ENCODE measurements at regions not wholly inside any gene's neighbourhood (a gene's known extent, or its start where the extent isn't known, plus 50 kb on each side); places are given as distances from the start of the nearest gene placed in this dataset.
"Not testable (repeated sequence)": the region's sequence is repeated elsewhere in the genome, so short reads cannot be mapped to it uniquely, and the experiment has no call there.

- DNase-seq (ENCODE audit: low read depth in 2 of 2): no peak
These were observed 1639.1 kb downstream of the SUCLG1 start for GRCh38 chr2:82819951-82820350.

GRCh38 chr2:82814146-82814545 is 1644.9 kb downstream of the SUCLG1 start:
- no peak for DNase-seq (ENCODE audit: low read depth in 2 of 2)

GRCh38 chr2:82811946-82812345 is 1647.1 kb downstream of the SUCLG1 start:
- DNase-seq (ENCODE audit: low read depth in 2 of 2): no peak

GRCh38 chr2:82803307-82803706 is 1655.8 kb downstream of the SUCLG1 start:
- no peak for DNase-seq (ENCODE audit: low read depth in 2 of 2)

DNA sequence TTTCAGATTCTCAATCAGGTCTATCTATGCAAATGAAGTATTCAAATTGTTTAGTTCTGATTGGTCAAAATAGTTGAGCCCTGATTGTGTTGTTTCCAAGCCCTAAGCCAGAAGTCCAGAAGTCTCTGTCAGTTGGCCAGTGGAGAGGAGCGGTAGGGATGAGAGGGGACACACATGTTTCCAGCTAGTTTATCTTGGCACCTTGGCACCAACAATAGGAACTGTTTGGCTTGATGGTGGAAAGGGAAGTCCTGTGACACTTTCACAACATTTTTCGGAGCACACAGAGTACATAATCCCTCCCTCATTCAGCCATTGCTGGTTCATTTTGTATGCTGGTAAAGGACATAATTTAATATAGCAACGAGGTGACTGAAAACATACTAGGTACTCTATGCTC is 1661.6 kb downstream of the SUCLG1 start:
- DNase-seq (ENCODE audit: low read depth in 2 of 2): no peak

DNA sequence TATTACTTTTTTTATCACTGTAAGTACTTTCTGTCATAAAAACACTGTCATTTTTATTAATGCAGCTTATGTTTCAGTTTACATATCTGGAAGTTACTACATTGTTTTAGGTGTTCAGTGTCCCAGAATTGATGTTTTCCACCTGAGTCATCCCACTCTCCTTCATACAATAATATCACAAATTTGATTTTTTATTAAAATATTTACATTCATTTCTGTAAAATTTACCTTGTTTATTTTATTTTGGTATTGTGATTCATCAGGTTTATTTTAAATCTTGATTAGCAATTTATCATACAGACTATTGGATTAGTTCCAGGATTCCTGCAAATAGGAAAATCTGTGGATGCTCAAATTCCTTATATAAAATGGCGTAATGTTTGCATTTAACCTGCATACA is 1662.9 kb downstream of the SUCLG1 start:
- no peak for DNase-seq (ENCODE audit: low read depth in 2 of 2)

GRCh38 chr2:82795446-82795845 is 1663.6 kb downstream of the SUCLG1 start:
- DNase-seq (ENCODE audit: low read depth in 2 of 2): no peak

DNA sequence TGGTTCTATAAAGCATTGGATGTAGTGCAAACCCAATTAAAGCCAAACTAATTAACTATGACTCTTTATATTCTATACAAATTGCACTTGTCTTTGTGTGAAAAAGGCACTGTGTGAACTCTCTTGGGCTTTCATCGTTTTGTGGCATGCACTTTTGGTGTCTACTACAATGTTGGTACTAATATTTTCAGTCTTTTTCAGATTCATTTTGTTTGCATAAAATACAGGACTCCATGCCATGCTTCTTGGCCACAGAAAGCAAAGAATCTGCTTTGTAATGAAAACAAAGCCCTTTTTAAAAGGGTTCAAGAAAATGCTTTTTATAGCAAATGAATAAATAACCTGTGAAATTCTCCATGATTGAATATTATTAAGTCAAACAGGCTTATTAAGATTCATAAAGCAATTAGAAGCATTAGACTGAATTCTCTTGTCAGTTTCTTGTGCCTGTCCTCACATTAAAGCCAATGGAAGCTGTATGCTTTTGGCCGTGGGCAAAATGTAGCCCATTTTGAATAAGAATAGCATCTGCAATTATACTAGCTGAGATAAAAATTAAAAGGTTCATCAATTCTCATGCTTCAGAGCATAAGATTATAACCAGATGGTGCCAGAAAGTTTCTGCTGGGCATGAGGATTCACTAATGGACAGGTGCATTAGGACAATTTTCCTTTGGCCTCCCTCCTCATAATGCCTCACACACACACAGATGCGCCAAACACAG is 1665.2 kb downstream of the SUCLG1 start:
- no peak for DNase-seq (ENCODE audit: low read depth in 2 of 2)

GRCh38 chr2:82792316-82792715 is 1666.8 kb downstream of the SUCLG1 start:
- DNase-seq (ENCODE audit: low read depth in 2 of 2): no peak

- DNase-seq (ENCODE audit: low read depth in 2 of 2): no peak
These were observed 1668.7 kb downstream of the SUCLG1 start for GRCh38 chr2:82790206-82791021.

- DNase-seq (ENCODE audit: low read depth in 2 of 2): no peak
These were observed 1669.3 kb downstream of the SUCLG1 start for GRCh38 chr2:82789851-82790205.

DNA sequence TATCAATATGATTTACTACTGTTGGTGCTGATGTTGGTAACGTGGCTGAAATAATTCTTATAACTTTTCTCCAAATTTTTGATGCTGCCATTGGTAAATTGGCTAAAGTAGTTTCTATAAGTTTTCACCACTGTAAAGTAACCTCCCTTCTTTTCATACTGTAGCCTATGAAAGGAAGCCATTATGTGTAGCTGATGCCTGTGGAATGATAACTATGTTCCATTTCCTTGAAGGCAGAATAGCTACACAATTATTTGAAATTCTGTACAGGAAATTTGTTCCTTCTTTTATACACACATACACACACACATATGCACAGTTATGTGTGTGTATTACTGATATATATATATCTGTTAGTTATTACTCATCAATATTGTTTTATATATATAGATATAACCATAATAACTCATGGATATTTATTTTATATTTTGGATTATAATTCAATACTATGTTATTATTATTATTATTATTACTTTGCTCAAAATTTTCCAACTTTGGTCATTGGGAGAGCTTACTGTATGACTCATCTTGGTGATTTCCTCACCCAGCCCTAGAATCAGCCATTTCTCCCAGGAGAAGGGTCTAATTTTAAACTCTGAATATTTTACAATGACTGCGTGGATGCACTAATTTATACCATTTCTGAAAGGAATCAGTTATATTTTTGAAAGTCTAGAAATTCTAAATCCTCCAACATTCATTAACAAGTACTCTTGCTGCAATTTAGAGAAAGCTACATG is 1677.7 kb downstream of the SUCLG1 start:
- DNase-seq (ENCODE audit: low read depth in 2 of 2): no peak

DNA sequence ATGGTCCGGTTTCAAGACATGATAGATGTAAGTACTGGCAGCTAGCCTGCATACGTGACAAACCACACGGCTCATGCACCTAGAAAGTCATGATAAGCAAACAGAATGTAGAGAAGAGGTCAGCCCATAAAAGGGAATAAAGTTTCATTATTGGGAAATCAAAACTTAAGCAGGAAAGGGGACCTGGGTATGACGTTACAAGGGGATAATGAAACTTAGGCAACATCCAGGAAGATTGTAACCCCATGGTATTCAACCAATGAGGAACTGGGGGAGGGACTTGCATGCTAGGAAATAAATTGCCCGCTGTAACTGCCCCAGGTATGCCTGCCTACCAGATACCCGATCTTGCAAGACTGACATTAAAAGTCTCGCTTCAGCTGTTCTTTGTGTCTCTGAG is 1679.0 kb downstream of the SUCLG1 start:
- no peak for DNase-seq (ENCODE audit: low read depth in 2 of 2)

- DNase-seq (ENCODE audit: low read depth in 2 of 2): no peak
These were observed 1706.7 kb downstream of the SUCLG1 start for GRCh38 chr2:82752396-82752795.

- no peak for DNase-seq (ENCODE audit: low read depth in 2 of 2)
These were observed 1710.4 kb downstream of the SUCLG1 start for GRCh38 chr2:82748653-82749052.

GRCh38 chr2:82740527-82740926 is 1718.6 kb downstream of the SUCLG1 start:
- no peak for DNase-seq (ENCODE audit: low read depth in 2 of 2)

GRCh38 chr2:82737965-82738364 is 1721.1 kb downstream of the SUCLG1 start:
- DNase-seq (ENCODE audit: low read depth in 2 of 2): not testable (repeated sequence)

DNA sequence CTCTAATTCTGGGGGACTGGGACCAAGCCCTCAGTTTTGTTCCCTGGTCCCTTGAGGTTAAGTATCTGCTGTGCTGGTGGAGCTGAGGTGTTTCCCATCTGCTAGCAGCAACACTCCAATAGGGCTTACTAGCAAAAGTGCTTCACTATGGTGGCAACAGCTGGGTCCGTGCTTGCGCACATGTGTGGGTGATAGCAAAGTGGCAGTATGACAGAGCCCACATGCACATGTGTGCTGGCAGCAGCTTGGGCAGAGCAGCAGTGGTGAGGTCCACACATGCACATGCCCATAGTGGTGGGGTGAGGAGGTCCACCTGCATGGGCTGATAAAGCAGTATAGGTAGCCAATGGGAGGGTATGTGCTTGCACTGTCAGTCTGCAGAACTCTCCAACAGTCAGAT is 1723.7 kb downstream of the SUCLG1 start:
- DNase-seq (ENCODE audit: low read depth in 2 of 2): no peak

DNA sequence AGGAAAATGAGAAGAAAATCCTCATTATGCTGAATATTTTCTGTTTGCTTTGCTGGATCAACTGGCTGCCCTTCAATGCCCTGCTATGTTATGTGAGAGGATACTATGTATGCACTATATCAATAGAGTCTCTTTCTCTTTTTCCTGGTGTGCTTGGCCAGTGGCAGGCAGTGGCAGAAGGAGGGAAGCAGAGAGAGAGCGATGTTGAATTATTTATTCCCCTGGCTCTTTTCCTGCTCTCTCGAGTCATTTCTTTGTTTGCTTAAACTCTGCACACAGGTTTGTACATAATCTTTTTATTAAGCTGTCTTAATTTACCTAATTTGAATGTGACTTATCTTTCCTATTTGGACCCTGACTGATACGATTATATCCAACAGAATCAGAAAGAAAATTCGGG is 1727.3 kb downstream of the SUCLG1 start:
- DNase-seq (ENCODE audit: low read depth in 2 of 2): no peak

DNA sequence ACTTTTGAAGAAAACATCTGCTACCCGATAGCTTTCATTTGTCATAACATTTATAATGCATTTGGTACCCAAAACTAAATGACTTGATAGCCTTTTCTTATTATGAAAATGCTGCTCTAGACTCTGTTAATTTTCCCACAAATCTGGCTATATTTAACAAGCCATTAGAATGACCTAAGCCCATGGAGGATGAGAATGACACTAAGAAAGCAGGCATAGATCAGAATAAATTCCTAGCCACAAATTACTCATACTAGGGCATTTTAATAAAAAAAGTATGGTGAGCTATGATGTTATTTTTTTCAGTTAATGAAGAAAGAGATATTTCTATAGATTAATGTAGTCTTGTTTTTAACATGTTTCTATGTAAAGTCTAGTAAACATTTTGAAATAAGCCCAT is 1728.3 kb downstream of the SUCLG1 start:
- DNase-seq (ENCODE audit: low read depth in 2 of 2): no peak

GRCh38 chr2:82728090-82728489 is 1731.0 kb downstream of the SUCLG1 start:
- DNase-seq (ENCODE audit: low read depth in 2 of 2): no peak

DNA sequence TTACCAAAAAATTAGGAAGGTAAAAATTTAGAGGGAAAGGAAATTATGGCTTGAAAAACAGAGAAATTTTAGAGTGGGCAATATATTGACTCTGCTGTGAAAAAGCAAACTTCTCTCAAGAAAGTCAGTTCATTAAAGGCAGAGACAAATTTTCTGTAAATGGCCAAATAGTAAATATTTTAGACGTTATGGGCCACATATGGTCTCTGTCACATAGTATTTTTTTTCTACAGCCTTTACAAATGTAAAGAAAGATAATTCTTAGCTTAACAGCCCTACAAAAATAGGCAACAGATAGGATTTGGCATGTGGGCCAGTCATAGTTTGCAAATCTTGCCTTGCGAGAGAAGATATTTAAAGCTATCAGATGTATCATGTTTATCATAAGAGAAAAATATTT is 1750.4 kb downstream of the SUCLG1 start:
- DNase-seq (ENCODE audit: low read depth in 2 of 2): no peak

DNA sequence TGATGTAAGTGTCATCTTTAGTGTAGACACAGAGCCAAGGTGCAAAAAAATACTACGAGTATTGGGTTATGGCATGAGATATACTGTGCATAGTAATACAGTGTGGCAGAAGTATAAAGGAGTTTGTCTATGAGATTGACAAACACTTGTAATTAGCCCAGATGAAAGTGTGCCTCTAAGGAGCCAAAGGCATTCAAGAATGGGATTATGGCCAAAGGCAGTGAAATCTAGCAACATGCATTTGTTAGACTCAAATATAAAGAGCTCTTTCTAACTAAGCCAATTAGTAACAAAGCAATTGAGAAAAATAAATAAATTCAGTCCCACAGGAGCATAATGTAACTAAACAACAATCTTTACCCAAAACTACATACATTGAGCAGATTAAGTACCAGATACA is 1761.8 kb downstream of the SUCLG1 start:
- DNase-seq (ENCODE audit: low read depth in 2 of 2): no peak

All from stimulated activated CD8-positive, alpha-beta memory T cell treated with anti-CD3 and anti-CD28 coated beads, Interleukin-2, amount 100 ng/mL, for 48 hours (primary cell).